Epidermal melanocyte (primary cell): ENCODE measurements at regions not wholly inside any gene's neighbourhood (a gene's known extent, or its start where the extent isn't known, plus 50 kb on each side); places are given as distances from the start of the nearest gene placed in this dataset.
"Not testable (repeated sequence)": the region's sequence is repeated elsewhere in the genome, so short reads cannot be mapped to it uniquely, and the experiment has no call there.

ENCODE experiments used
- DNase-seq: peaks from one replicate; pipeline ENCODE4 v3.0.0; 2011; ENCODE audit warnings: low spot score; ENCODE audit not compliant: insufficient read length

DNA sequence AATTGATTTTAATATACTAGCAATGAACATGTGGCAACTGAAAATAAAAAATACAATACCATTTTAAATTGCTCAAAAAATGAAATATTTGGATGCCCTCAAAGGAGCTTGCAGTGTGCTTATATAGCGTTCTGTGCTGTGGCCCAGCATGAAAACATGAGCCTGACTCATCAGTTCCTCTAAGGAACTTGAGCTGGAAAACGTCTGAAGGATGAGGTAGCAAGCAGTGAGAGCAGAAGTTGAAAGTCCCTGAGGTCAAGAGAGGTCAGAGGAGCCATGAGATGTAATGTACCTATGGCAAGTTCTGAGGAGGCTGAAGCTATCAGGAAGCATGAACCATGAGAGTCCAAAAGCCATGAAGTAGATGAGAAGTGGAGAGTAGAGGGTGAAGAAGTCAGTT lies 59.7 kb downstream of the HMGB3 start:
- DNase-seq: no peak

DNA sequence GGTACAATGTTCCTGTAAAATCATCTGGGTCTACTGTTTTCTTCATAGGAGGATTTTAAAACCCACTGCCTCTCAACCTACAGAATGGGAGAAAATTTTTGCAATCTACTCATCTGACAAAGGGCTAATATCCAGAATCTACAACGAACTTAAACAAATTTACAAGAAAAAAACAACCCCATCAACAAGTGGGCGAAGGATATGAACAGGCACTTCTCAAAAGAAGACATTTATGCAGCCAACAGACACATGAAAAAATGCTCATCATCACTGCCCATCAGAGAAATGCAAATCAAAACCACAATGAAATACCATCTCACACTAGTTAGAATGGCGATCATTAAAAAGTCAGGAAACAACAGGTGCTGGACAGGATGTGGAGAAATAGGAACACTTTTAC lies 83.2 kb downstream of the HMGB3 start:
- not testable (repeated sequence) for DNase-seq

DNA sequence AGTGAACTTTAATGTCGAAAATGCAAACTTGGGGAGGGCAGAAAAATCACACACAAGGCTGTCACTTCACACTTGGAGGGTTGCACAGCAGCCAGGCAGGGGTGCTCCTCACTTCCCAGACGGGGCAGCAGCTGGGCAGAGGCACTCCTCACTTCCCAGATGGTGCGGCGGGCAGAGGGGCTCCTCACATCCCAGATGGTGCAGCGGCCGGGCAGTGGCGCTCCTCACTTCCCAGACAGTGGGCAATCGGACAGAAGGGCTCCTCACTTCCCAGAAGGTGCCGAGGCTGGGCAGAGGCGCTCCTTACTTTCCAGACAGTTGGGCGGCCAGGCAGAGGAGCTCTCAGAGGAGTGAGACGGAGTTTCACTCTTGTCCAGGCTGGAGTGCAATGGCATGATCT lies 90.6 kb downstream of the HMGB3 start:
- DNase-seq: no peak

DNA sequence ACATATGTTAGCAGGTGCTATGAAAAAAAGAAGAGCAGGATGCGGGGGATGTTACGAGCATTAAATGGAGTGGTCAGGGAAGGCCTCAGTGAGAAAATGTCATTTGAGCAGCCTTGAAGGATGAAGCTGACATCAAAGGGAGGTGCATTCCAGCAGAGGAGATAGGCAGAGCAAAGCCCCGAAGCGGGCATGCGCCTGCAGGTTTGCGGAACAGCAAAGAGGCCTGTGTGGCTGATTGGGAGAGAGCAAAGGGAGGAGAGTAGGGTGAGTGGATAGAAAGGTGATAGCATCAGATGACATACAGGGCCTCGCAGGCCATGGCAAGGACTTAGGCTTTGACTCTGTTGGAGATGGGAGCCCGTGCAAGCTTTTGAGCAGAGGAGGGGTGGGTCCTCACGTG lies 95.4 kb upstream of the GPR50 start:
- DNase-seq: no peak

DNA sequence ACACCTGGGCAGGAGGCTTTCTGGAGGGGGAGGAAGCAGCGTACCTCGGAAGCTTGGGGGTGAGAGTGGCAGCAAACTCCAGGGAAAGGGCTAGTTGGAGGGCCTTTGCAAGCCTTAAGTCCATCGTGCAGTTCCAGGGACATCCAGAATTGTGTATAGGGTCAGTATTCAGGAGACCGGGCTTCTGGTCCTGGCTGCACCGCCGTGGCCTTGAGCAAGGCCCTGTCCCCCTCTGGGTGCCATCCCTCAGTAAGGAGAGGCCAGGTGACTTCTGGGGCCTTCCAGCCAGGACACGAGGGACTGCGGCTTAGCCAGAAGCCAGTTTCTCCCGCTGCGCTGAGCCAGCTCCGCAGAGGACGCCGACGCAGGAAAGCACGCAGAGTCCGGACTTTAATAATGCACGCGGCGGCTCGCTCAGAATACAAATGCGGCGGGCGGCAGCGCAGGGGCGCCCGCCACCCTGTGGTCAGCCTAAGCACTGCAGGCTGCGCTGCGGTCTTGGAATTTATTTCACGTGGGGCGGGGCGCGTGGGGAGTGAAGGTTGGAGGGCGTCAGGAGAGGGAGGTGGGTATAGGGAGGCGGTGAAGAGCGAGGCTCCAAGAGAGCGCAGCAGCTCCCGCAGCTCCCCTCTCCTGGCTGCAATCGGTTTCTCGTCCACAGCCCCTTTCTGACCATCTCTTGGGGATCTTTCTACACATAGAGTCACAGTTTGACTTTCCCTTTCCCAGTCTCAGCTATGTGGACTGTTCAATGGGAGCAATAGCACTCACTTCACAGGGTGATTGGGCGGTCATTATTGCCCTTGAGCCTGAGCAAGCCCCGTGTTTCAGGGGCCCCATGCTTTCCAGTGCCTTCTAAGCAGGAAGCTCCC lies 94.1 kb upstream of the GPR50 start:
- DNase-seq: peak; percentile 17

DNA sequence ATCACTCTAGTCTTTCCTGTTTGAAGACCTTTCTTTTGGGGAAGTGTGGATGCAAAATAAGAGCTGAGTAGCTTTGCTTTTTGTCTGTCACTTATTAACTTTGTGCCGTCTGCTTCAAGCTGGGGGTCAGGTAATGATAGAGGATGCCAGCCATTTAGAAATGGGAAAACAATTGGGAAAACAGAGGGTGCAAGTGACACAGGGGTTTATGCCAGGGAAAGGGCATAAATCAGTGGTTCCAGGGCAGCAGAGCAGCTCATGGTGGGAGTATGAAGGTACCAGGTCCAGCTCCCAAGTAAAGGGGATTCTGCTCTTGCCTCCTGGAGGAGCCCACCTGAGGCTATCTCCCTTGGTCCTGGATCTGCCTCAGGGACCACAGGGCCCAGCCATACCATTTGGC lies 91.9 kb upstream of the GPR50 start:
- DNase-seq: no peak

DNA sequence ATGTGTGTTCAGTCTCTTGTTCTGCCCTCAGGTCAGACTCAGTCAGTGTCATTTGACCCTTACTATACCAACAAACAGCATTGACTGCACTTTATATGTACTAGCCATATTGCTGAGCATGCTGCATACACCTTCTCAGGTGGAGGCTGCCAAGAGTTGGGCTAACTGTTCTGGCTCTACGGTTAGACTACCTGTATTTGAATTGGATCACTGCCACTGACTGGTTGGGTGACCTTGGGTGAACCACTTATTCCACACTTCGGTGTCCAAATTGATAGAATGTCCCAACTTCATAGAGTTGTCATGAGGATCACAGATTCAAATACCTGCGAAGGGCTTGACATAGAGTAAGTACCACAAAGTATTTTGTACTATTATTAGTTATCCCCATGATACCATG lies 91.2 kb upstream of the GPR50 start:
- DNase-seq: no peak

DNA sequence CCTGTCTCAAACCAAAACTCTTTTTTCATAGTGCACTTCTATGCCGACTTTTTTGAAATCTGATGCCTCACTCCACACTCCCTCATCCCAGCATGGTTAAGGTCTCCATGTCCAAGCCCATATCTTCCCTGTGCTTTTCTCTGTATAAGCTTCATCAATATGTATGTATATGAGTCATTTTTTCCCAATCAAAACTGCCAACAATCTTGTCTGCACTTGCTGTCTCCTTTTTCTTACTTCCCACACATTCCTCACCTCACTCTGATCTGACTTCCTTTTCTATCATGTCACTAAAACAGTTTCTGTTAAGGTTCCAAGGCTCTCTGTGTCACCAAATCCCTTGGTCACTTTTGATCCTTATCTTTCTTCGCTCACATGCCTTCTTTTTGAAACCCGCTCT lies 88.2 kb upstream of the GPR50 start:
- no peak for DNase-seq

DNA sequence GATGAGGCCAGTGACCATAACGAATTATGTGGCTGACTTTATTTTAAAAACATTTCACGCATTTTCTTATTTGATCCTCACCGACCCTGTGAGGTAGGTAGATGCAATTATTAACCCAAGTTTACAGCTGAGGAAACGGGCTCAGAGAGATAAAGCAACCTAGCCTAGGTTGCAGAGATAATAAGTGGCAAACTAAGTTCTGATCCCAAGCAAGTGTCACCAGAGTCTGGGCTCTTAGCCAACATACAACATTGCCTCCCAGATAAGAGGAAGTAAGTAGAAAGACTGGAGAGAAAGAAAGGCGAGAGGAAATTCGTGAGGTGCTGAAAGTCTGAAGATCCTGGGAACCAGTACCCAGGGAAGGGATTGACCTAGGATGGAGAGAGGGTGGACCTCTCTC lies 77.4 kb upstream of the GPR50 start:
- no peak for DNase-seq

DNA sequence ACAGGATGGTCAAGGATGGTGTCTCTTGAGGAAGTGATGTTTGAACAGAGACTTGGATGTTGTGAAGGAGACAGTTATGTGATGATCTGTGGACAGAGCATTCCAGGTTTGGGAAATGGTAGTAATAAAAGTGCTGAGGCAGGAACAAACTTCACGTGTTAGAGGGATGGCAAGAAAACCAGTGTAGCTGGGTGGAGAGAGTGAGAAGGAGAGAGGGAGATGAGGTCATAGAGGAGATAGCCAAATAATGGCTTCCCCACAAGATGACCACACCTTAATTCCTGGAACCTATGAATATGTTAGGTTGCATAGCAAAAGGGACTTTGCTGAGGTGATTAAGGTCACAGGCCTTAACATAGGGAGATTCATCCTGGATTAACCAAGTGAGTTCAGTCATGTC lies 75.6 kb upstream of the GPR50 start:
- no peak for DNase-seq

DNA sequence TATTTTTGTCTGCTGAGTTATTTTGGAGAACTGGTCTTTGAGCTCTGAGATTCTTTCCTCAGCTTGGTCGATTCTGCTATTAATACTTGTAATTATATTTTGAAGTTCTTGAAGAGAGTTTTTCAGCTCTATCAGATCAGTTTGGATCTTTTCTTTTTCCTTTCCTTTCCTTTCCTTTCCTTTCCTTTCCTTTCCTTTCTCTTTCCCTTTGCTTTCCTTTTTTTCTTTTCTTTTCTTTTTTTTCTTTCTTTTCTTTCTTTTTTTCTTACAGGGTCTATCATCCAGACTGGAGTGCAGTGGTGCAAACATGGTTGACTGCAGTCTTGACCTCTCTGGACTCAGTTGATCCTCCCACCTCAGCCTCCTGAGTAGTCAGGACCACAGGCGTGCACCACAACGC lies 63.2 kb upstream of the GPR50 start:
- not testable (repeated sequence) for DNase-seq
